ENCODE measurements at regions not wholly inside any gene's neighbourhood (a gene's known extent, or its start where the extent isn't known, plus 50 kb on each side); places are given as distances from the start of the nearest gene placed in this dataset.

DNA sequence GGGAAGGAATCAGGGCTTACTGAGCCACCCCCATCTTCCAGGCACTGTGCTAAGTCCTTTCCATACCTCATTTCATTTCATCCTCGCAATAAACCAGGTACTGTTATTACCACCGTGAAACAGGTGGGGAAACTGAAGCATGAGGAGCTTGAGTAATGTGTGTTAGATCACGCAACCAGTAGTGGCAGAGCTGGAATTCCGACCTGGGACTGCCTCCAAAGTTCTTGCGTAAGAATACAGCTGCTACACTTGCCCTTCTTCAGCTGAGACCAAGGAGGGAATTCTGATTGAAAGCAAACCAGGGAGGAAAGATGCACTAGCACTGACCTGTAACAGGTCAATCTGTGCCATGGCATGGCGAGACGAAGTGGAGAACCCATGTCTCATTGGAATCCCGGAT is 113.4 kb upstream of the MSX2 start:
- no peaks in the 10 kb centered on the region for H3K36me3 Mint-ChIP-seq
- H3K4me3 Mint-ChIP-seq = no peak overlapping the region
- WGBS (ENCODE audit: insufficient coverage) = 78% methylated on average over 7 of the region's 8 CpGs

DNA sequence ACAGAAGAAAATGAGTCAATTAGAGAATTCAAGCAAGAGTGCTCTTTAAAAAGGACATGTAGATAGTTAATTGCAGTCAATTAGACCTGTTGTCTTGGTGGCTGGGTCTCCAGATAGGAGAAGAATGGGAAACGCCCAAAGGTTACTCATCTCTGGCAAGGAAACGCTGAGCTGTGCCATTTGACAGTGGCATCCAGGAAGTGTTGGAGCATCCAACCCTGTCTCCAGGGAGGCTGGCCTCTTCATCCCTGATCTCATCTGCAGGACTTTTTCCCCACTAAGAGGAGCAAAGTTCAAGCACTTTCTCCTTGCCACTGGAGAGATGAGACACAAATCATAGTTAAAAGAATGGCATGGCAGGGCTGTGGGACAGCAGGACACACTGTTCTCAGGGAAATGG is 111.7 kb upstream of the MSX2 start:
- no peak overlapping the region for H3K27ac Mint-ChIP-seq
- Histone ChIP-seq H3K9me3 (replicated peaks in 1 of 2; ENCODE audit: control insufficient read depth in 1 of 2, insufficient read depth in 1 of 2, low read length in 2 of 2) (peaks cover 0 to 2% of the 10 kb centered on the region in 2 donors), H3K27me3 (ENCODE audit: control insufficient read depth in 2 of 2, insufficient read depth in 2 of 2, low read length in 2 of 2) (peaks cover 0 to 9% of the 10 kb centered on the region in 2 donors), H3K36me3 (replicated peaks in 1 of 2; ENCODE audit: control insufficient read depth in 1 of 2, insufficient read depth in 2 of 2, low read length in 2 of 2) (no peaks in the 10 kb centered on the region), H3K9ac (ENCODE audit: insufficient read depth, low read length, poor library complexity, severe bottlenecking) (no peak overlapping the region), H3K4me3 (replicated peaks in 1 of 3; ENCODE audit: low read depth in 2 of 3, low read length in 3 of 3) (no peak overlapping the region), H2AFZ (ENCODE audit: insufficient read depth, low read depth, low read length, poor library complexity, severe bottlenecking) (no peak overlapping the region), H3K79me2 (ENCODE audit: insufficient read depth, low read length) (no peaks in the 10 kb centered on the region), H4K20me1 (ENCODE audit: insufficient read depth, low read length) (no peaks in the 10 kb centered on the region), H3K27ac (ENCODE audit: low read depth in 1 of 2, low read length in 2 of 2) (no peak overlapping the region), H3K4me2 (replicated peaks; ENCODE audit: extremely low read depth, low read length, poor library complexity, severe bottlenecking) (no peak overlapping the region), H3K4me1 (ENCODE audit: control insufficient read depth in 1 of 2, insufficient read depth in 2 of 2, low read length in 2 of 2) (peaks cover 7 to 9% of the 10 kb centered on the region in 2 donors)
- H3K4me3 Mint-ChIP-seq = no peak overlapping the region
- peaks cover 6% of the 10 kb centered on the region for H3K4me1 Mint-ChIP-seq
- WGBS (ENCODE audit: insufficient coverage) = 100% methylated on average over 1 of the region's 2 CpGs
- H3K36me3 Mint-ChIP-seq = no peaks in the 10 kb centered on the region
- peaks cover 0 to 6% (median 0%) of the 10 kb centered on the region in 7 donors for H3K9me3 Mint-ChIP-seq
- TF ChIP-seq, protein P1, sequence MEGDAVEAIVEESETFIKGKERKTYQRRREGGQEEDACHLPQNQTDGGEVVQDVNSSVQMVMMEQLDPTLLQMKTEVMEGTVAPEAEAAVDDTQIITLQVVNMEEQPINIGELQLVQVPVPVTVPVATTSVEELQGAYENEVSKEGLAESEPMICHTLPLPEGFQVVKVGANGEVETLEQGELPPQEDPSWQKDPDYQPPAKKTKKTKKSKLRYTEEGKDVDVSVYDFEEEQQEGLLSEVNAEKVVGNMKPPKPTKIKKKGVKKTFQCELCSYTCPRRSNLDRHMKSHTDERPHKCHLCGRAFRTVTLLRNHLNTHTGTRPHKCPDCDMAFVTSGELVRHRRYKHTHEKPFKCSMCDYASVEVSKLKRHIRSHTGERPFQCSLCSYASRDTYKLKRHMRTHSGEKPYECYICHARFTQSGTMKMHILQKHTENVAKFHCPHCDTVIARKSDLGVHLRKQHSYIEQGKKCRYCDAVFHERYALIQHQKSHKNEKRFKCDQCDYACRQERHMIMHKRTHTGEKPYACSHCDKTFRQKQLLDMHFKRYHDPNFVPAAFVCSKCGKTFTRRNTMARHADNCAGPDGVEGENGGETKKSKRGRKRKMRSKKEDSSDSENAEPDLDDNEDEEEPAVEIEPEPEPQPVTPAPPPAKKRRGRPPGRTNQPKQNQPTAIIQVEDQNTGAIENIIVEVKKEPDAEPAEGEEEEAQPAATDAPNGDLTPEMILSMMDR (IDR thresholded peaks at IDR 0.05) = no peak
- no peak for DNase-seq
- peaks cover 4 to 24% (median 10%) of the 10 kb centered on the region in 3 donors for H3K27me3 Mint-ChIP-seq (ENCODE audit: low read depth in 3 of 3)
- intact Hi-C loops (cut with micrococcal nuclease) = no loop called here

More for the DNA sequence above, 113.4 kb upstream of the MSX2 start:
- intact Hi-C loops (cut with micrococcal nuclease) = no loop called here
- Histone ChIP-seq H3K9ac (ENCODE audit: insufficient read depth, low read length, poor library complexity, severe bottlenecking) (no peak overlapping the region), H3K9me3 (replicated peaks in 1 of 2; ENCODE audit: control insufficient read depth in 1 of 2, insufficient read depth in 1 of 2, low read length in 2 of 2) (peaks cover 0 to 2% of the 10 kb centered on the region in 2 donors), H3K27ac (ENCODE audit: low read depth in 1 of 2, low read length in 2 of 2) (no peak overlapping the region), H4K20me1 (ENCODE audit: insufficient read depth, low read length) (no peaks in the 10 kb centered on the region), H3K36me3 (replicated peaks in 1 of 2; ENCODE audit: control insufficient read depth in 1 of 2, insufficient read depth in 2 of 2, low read length in 2 of 2) (no peaks in the 10 kb centered on the region), H2AFZ (ENCODE audit: insufficient read depth, low read depth, low read length, poor library complexity, severe bottlenecking) (no peak overlapping the region), H3K4me3 (replicated peaks in 1 of 3; ENCODE audit: low read depth in 2 of 3, low read length in 3 of 3) (no peak overlapping the region), H3K4me2 (replicated peaks; ENCODE audit: extremely low read depth, low read length, poor library complexity, severe bottlenecking) (no peak overlapping the region), H3K27me3 (ENCODE audit: control insufficient read depth in 2 of 2, insufficient read depth in 2 of 2, low read length in 2 of 2) (peaks cover 0 to 9% of the 10 kb centered on the region in 2 donors), H3K79me2 (ENCODE audit: insufficient read depth, low read length) (no peaks in the 10 kb centered on the region), H3K4me1 (ENCODE audit: control insufficient read depth in 1 of 2, insufficient read depth in 2 of 2, low read length in 2 of 2) (peaks cover 7 to 9% of the 10 kb centered on the region in 2 donors)
- H3K27ac Mint-ChIP-seq = no peak overlapping the region
- peaks cover 4 to 32% (median 18%) of the 10 kb centered on the region in 3 donors for H3K27me3 Mint-ChIP-seq (ENCODE audit: low read depth in 3 of 3)
- TF ChIP-seq, protein P1 (IDR thresholded peaks at IDR 0.05) = no peak
- H3K4me1 Mint-ChIP-seq = peaks cover 6% of the 10 kb centered on the region
- H3K9me3 Mint-ChIP-seq = peaks cover 0 to 6% (median 0%) of the 10 kb centered on the region in 7 donors
- no peak for DNase-seq

Measured in CD14-positive monocyte (primary cell).